GM23338 (cell line): ENCODE measurements at regions not wholly inside any gene's neighbourhood (a gene's known extent, or its start where the extent isn't known, plus 50 kb on each side); places are given as distances from the start of the nearest gene placed in this dataset.

Experiments used
- ATAC-seq: fragments of 200-7000 bp; cut with Tn5 transposase; 3 replicates; pipeline ENCODE4 v1.9.1; 2020
- DNase-seq: peaks from one replicate; pipeline ENCODE4 v3.0.0-alpha.2; 2015; ENCODE audit warnings: low spot score
- H2AFZ ChIP-seq: fragments of 200-600 bp; sonication (generic); 2 replicates; pipeline ENCODE4 v1.8.0; 2016; ENCODE audit warnings: antibody characterized with exemption, mild to moderate bottlenecking, moderate library complexity
- H3F3A ChIP-seq: fragments of 200-600 bp; sonication (generic); replicated peaks from 2 replicates; pipeline ENCODE4 v1.8.0; 2017; ENCODE audit warnings: antibody characterized with exemption, mixed run types, low read depth
- H3K27ac ChIP-seq: fragments of 200-600 bp; sonication (generic); 2 replicates; pipeline ENCODE4 v1.6.1; 2016; ENCODE audit warnings: low read depth
- H3K27me3 ChIP-seq: fragments of 200-600 bp; sonication (generic); 2 replicates; pipeline ENCODE4 v1.8.0; 2016; ENCODE audit warnings: mild to moderate bottlenecking, mixed run types, moderate library complexity; ENCODE audit not compliant: insufficient read depth
- H3K36me3 ChIP-seq: fragments of 200-600 bp; sonication (generic); 2 replicates; pipeline ENCODE4 v1.8.0; 2016; ENCODE audit warnings: mild to moderate bottlenecking; ENCODE audit not compliant: insufficient read depth
- H3K4me1 ChIP-seq: fragments of 200-600 bp; sonication (generic); 2 replicates; pipeline ENCODE4 v1.8.0; 2016; ENCODE audit warnings: mild to moderate bottlenecking, moderate library complexity; ENCODE audit not compliant: insufficient read depth
- H3K4me2 ChIP-seq: fragments of 200-600 bp; sonication (generic); 2 replicates; pipeline ENCODE4 v1.7.1; 2017; ENCODE audit warnings: mixed run types
- H3K4me3 ChIP-seq: fragments of 200-600 bp; sonication (generic); 2 replicates; pipeline ENCODE4 v1.6.1; 2016; ENCODE audit warnings: mixed run types
- H3K79me2 ChIP-seq: fragments of 200-600 bp; sonication (generic); replicated peaks from 2 replicates; pipeline ENCODE4 v1.8.0; 2017; ENCODE audit warnings: mild to moderate bottlenecking; ENCODE audit not compliant: insufficient read depth
- H3K9me2 ChIP-seq: fragments of 200-600 bp; sonication (generic); 2 replicates; pipeline ENCODE4 v1.8.0; 2017; ENCODE audit not compliant: insufficient read depth
- H4K20me1 ChIP-seq: fragments of 200-600 bp; sonication (generic); replicated peaks from 2 replicates; pipeline ENCODE4 v1.8.0; 2017; ENCODE audit warnings: mild to moderate bottlenecking; ENCODE audit not compliant: insufficient read depth
- H3K27ac Mint-ChIP-seq: 2 replicates; pipeline ENCODE4 v1.8.0; 2020; ENCODE audit warnings: inconsistent platforms, mild to moderate bottlenecking, moderate library complexity, mixed read lengths
- H3K27me3 Mint-ChIP-seq: 3 replicates; pipeline ENCODE4 v1.8.0; 2022; ENCODE audit warnings: low read depth, mild to moderate bottlenecking, moderate library complexity, mixed read lengths, inconsistent platforms; ENCODE audit not compliant: insufficient read depth, poor library complexity
- H3K36me3 Mint-ChIP-seq: 3 replicates; pipeline ENCODE4 v1.8.0; 2021; ENCODE audit warnings: low read depth, mild to moderate bottlenecking, inconsistent platforms, moderate library complexity, mixed read lengths
- H3K4me1 Mint-ChIP-seq: 3 replicates; pipeline ENCODE4 v1.8.0; 2020; ENCODE audit warnings: mild to moderate bottlenecking, inconsistent platforms, mixed read lengths
- H3K4me3 Mint-ChIP-seq: 3 replicates; pipeline ENCODE4 v1.8.0; 2021; ENCODE audit warnings: moderate library complexity, mild to moderate bottlenecking, inconsistent platforms, mixed read lengths
- H3K9me3 Mint-ChIP-seq: 3 replicates; pipeline ENCODE4 v1.8.0; 2020; ENCODE audit warnings: moderate library complexity, mild to moderate bottlenecking, inconsistent platforms, mixed read lengths
- CTCF ChIP-seq, 2 experiments: fragments of 200-600 bp in 1 of 2; sonication (generic) in 1 of 2; conservative IDR thresholded peaks; 2 replicates each; pipeline versions ENCODE4 v1.5.1 to v1.6.1; 2016 to 2017; ENCODE audit warnings: antibody characterized with exemption in 2 of 2, low read depth in 2 of 2, mild to moderate bottlenecking in 2 of 2, moderate library complexity in 1 of 2
- EZH2 ChIP-seq: fragments of 200-600 bp; sonication (generic); IDR thresholded peaks from one replicate; pipeline ENCODE4 v1.8.0; 2017; ENCODE audit warnings: antibody characterized with exemption, mild to moderate bottlenecking, low read depth; ENCODE audit not compliant: unreplicated experiment
- POLR2AphosphoS5 ChIP-seq: IDR thresholded peaks from 2 replicates; pipeline ENCODE4 v1.6.1; 2016; ENCODE audit warnings: antibody characterized with exemption, low read depth
- REST ChIP-seq: IDR thresholded peaks from one replicate; pipeline ENCODE4 v1.6.1; 2018; ENCODE audit warnings: antibody characterized with exemption; ENCODE audit not compliant: unreplicated experiment
- ZNF331 ChIP-seq: fragments of 250-450 bp; sonication (Bioruptor Pico); IDR thresholded peaks from 2 replicates; pipeline ENCODE4 v1.5.0; 2020; ENCODE audit warnings: low read depth, mild to moderate bottlenecking, moderate library complexity
- ZNF462 ChIP-seq: fragments of 250-450 bp; sonication (Bioruptor Pico); IDR thresholded peaks from 2 replicates; pipeline ENCODE4 v1.5.0; 2020; ENCODE audit warnings: mild to moderate bottlenecking, moderate library complexity

GRCh38 chr2:39602616-39603015 is 63.1 kb upstream of the TMEM178A start (continued):
- TF ChIP-seq ZNF462 (CRISPR knock-in tag), result no peak
- no peak for TF ChIP-seq ZNF331 (CRISPR knock-in tag)

GRCh38 chr2:39603436-39603835 is 62.3 kb upstream of the TMEM178A start:
- no peak overlapping the region for H3K4me2 ChIP-seq
- Mint-ChIP-seq H3K4me3 (no peak overlapping the region), H3K4me1 (peaks cover 5% of the 10 kb centered on the region; the same call in 2 of the 3 replicates), H3K27me3 (no peaks in the 10 kb centered on the region), H3K9me3 (no peaks in the 10 kb centered on the region), H3K36me3 (no peaks in the 10 kb centered on the region), H3K27ac (no peak overlapping the region)
- no peaks in the 10 kb centered on the region for H3K9me2 ChIP-seq
- no peak overlapping the region for H3K4me3 ChIP-seq
- ATAC-seq (no peak), DNase-seq (no peak)
- H3K27ac ChIP-seq, result no peak overlapping the region
- H3F3A ChIP-seq, result no peaks in the 10 kb centered on the region
- no peaks in the 10 kb centered on the region for H4K20me1 ChIP-seq
- no peak overlapping the region for H2AFZ ChIP-seq
- no peaks in the 10 kb centered on the region for H3K79me2 ChIP-seq
- peaks cover 5% of the 10 kb centered on the region for H3K4me1 ChIP-seq
- no peaks in the 10 kb centered on the region for H3K36me3 ChIP-seq
- no peaks in the 10 kb centered on the region for H3K27me3 ChIP-seq
- TF ChIP-seq ZNF331 (CRISPR knock-in tag), result no peak
- TF ChIP-seq EZH2, result no peak
- no peak for TF ChIP-seq POLR2AphosphoS5
- no peak for TF ChIP-seq CTCF (conservative IDR thresholded peaks at IDR 0.05; ENCODE audit: low read depth in 2 of 2)
- no peak for TF ChIP-seq REST
